GM21526 (cell line): ENCODE measurements at regions not wholly inside any gene's neighbourhood (a gene's known extent, or its start where the extent isn't known, plus 50 kb on each side); places are given as distances from the start of the nearest gene placed in this dataset.

Experiments used
- ATAC-seq: cut with Tn5 transposase; IDR thresholded peaks from one replicate; pipeline ENCODE4 v1.9.1; 2021; ENCODE audit warnings: moderate library complexity; ENCODE audit not compliant: unreplicated experiment, low FRiP score

- no peak for ATAC-seq
Measured at GRCh38 chr10:76736392-76736791, 901.2 kb downstream of the KCNMA1 start.

- no peak for ATAC-seq
Measured at GRCh38 chr10:76735866-76736265, 901.7 kb downstream of the KCNMA1 start.

GRCh38 chr10:76733441-76733936 lies 904.1 kb downstream of the KCNMA1 start:
- no peak for ATAC-seq

GRCh38 chr10:76732306-76732705 lies 905.3 kb downstream of the KCNMA1 start:
- ATAC-seq, result no peak

- no peak for ATAC-seq
Measured at GRCh38 chr10:76729841-76730487, 907.6 kb downstream of the KCNMA1 start.

GRCh38 chr10:76729346-76729745 lies 908.3 kb downstream of the KCNMA1 start:
- ATAC-seq, result no peak

- ATAC-seq, result no peak
Measured at GRCh38 chr10:76727038-76727437, 910.6 kb downstream of the KCNMA1 start.

GRCh38 chr10:76723844-76724243 lies 913.8 kb downstream of the KCNMA1 start:
- no peak for ATAC-seq

GRCh38 chr10:76721891-76722505 lies 915.6 kb downstream of the KCNMA1 start:
- no peak for ATAC-seq

GRCh38 chr10:76719006-76719405 lies 918.6 kb downstream of the KCNMA1 start:
- ATAC-seq, result no peak

GRCh38 chr10:76717141-76717540 lies 920.5 kb downstream of the KCNMA1 start:
- no peak for ATAC-seq

- no peak for ATAC-seq
Measured at GRCh38 chr10:76711222-76711997, 926.2 kb downstream of the KCNMA1 start.

GRCh38 chr10:76700241-76700640 lies 937.4 kb downstream of the KCNMA1 start:
- ATAC-seq, result no peak

- ATAC-seq, result no peak
Measured at GRCh38 chr10:76697923-76698322, 939.7 kb downstream of the KCNMA1 start.

- no peak for ATAC-seq
Measured at GRCh38 chr10:76695069-76695468, 942.5 kb downstream of the KCNMA1 start.

- no peak for ATAC-seq
Measured at GRCh38 chr10:76686201-76686600, 951.4 kb downstream of the KCNMA1 start.

GRCh38 chr10:76684968-76685367 lies 952.6 kb downstream of the KCNMA1 start:
- ATAC-seq, result no peak

- ATAC-seq, result no peak
Measured at GRCh38 chr10:76681153-76681552, 956.5 kb downstream of the KCNMA1 start.

- ATAC-seq, result no peak
Measured at GRCh38 chr10:76679030-76679429, 958.6 kb downstream of the KCNMA1 start.

- ATAC-seq, result no peak
Measured at GRCh38 chr10:76675951-76676587, 961.5 kb downstream of the KCNMA1 start.

GRCh38 chr10:76675561-76675950 lies 962.1 kb downstream of the KCNMA1 start:
- no peak for ATAC-seq
